MM.1S (cell line): ENCODE measurements at regions not wholly inside any gene's neighbourhood (a gene's known extent, or its start where the extent isn't known, plus 50 kb on each side); places are given as distances from the start of the nearest gene placed in this dataset.

Experiments used
- DNase-seq: peaks from one replicate; pipeline ENCODE4 v3.0.0-alpha.2; 2015
- H2AFZ ChIP-seq: fragments of 300-600 bp; sonication (generic); 2 replicates; pipeline ENCODE4 v1.6.0; 2016; ENCODE audit warnings: antibody characterized with exemption, low read length
- H3F3A ChIP-seq: fragments of 300-600 bp; sonication (generic); 2 replicates; pipeline ENCODE4 v1.6.1; 2016; ENCODE audit warnings: mild to moderate bottlenecking, antibody characterized with exemption, low read length, moderate library complexity, mixed read lengths; ENCODE audit not compliant: insufficient read depth
- H3K27ac ChIP-seq: fragments of 300-600 bp; sonication (generic); 2 replicates; pipeline ENCODE4 v1.5.1; 2016; ENCODE audit warnings: mild to moderate bottlenecking, low read length
- H3K27me3 ChIP-seq: fragments of 300-600 bp; sonication (generic); replicated peaks from 2 replicates; pipeline ENCODE4 v1.6.0; 2016; ENCODE audit warnings: low read length; ENCODE audit not compliant: insufficient read depth
- H3K36me3 ChIP-seq: fragments of 300-600 bp; sonication (generic); replicated peaks from 2 replicates; pipeline ENCODE4 v1.6.1; 2016; ENCODE audit warnings: mild to moderate bottlenecking, low read length, mixed read lengths; ENCODE audit not compliant: insufficient read depth
- H3K4me1 ChIP-seq: fragments of 300-600 bp; sonication (generic); 2 replicates; pipeline ENCODE4 v1.6.1; 2016; ENCODE audit warnings: low read length, mixed read lengths
- H3K4me2 ChIP-seq: fragments of 300-600 bp; sonication (generic); 2 replicates; pipeline ENCODE4 v1.6.0; 2016; ENCODE audit warnings: low read depth, low read length
- H3K4me3 ChIP-seq: fragments of 300-600 bp; sonication (generic); 2 replicates; pipeline ENCODE4 v1.5.1; 2016; ENCODE audit warnings: low read length, mixed read lengths
- H3K79me2 ChIP-seq: fragments of 300-600 bp; sonication (generic); 2 replicates; pipeline ENCODE4 v1.6.1; 2016; ENCODE audit warnings: mixed run types, low read length, mixed read lengths
- H3K9ac ChIP-seq: fragments of 300-600 bp; sonication (generic); 2 replicates; pipeline ENCODE4 v1.6.1; 2016; ENCODE audit warnings: low read length, mixed read lengths
- H3K9me2 ChIP-seq: fragments of 300-600 bp; sonication (generic); replicated peaks from 2 replicates; pipeline ENCODE4 v1.6.1; 2016; ENCODE audit warnings: mild to moderate bottlenecking, low read length, mixed read lengths; ENCODE audit not compliant: insufficient read depth
- H3K9me3 ChIP-seq: fragments of 300-600 bp; sonication (generic); replicated peaks from 2 replicates; pipeline ENCODE4 v1.6.1; 2016; ENCODE audit warnings: mild to moderate bottlenecking, low read length, mixed read lengths; ENCODE audit not compliant: insufficient read depth
- H4K20me1 ChIP-seq: fragments of 300-600 bp; sonication (generic); 2 replicates; pipeline ENCODE4 v1.6.1; 2016; ENCODE audit warnings: mild to moderate bottlenecking, low read length, moderate library complexity, mixed read lengths; ENCODE audit not compliant: insufficient read depth
- CTCF ChIP-seq: fragments of 300-600 bp; sonication (generic); IDR thresholded peaks from 2 replicates; pipeline ENCODE4 v1.5.1; 2016; ENCODE audit warnings: antibody characterized with exemption, low read length, mixed read lengths
- EZH2 ChIP-seq: fragments of 300-600 bp; sonication (generic); optimal IDR thresholded peaks from 2 replicates; pipeline ENCODE3; 2017; ENCODE audit warnings: low read depth, mild to moderate bottlenecking, antibody characterized with exemption, low read length, mixed read lengths
- EZH2phosphoT487 ChIP-seq: fragments of 300-600 bp; sonication (generic); IDR thresholded peaks from 2 replicates; pipeline ENCODE4 v1.6.1; 2018; ENCODE audit warnings: antibody characterized with exemption, low read length

GRCh38 chr20:23188377-23189169 lies 102.4 kb upstream of the CD93 start:
- Histone ChIP-seq H3K4me3 (no peak overlapping the region), H3K9ac (no peak overlapping the region), H3K27me3 (no peaks in the 10 kb centered on the region), H3K9me3 (no peaks in the 10 kb centered on the region), H3F3A (no peaks in the 10 kb centered on the region), H2AFZ (no peak overlapping the region), H3K4me1 (no peaks in the 10 kb centered on the region), H3K27ac (no peak overlapping the region), H4K20me1 (no peaks in the 10 kb centered on the region), H3K36me3 (no peaks in the 10 kb centered on the region), H3K4me2 (no peak overlapping the region), H3K79me2 (no peaks in the 10 kb centered on the region), H3K9me2 (no peaks in the 10 kb centered on the region)
- TF ChIP-seq EZH2phosphoT487 (no peak), EZH2 (no peak), CTCF (no peak)
- DNase-seq = no peak

- H3K9me2 ChIP-seq = no peaks in the 10 kb centered on the region
- H3K4me1 ChIP-seq = no peaks in the 10 kb centered on the region
Measured at GRCh38 chr20:23187751-23188150, 101.6 kb upstream of the CD93 start.

GRCh38 chr20:23186808-23187207 lies 100.7 kb upstream of the CD93 start:
- TF ChIP-seq EZH2phosphoT487 = no peak
- TF ChIP-seq CTCF = no peak
- no peak for TF ChIP-seq EZH2
- Histone ChIP-seq H3K27me3 (no peaks in the 10 kb centered on the region), H3K4me1 (no peaks in the 10 kb centered on the region), H3K4me2 (no peak overlapping the region), H3K27ac (no peak overlapping the region), H2AFZ (no peak overlapping the region), H3K9me3 (no peaks in the 10 kb centered on the region), H3K9ac (no peak overlapping the region), H3F3A (no peaks in the 10 kb centered on the region), H3K36me3 (no peaks in the 10 kb centered on the region), H3K9me2 (no peaks in the 10 kb centered on the region), H3K4me3 (no peak overlapping the region), H3K79me2 (no peaks in the 10 kb centered on the region), H4K20me1 (no peaks in the 10 kb centered on the region)
- no peak for DNase-seq

More at GRCh38 chr20:23187751-23188150, 101.6 kb upstream of the CD93 start:
- Histone ChIP-seq H3K4me2 (no peak overlapping the region), H3F3A (no peaks in the 10 kb centered on the region), H3K27me3 (no peaks in the 10 kb centered on the region), H3K79me2 (no peaks in the 10 kb centered on the region), H3K9ac (no peak overlapping the region), H3K27ac (no peak overlapping the region), H3K4me3 (no peak overlapping the region), H4K20me1 (no peaks in the 10 kb centered on the region), H3K9me3 (no peaks in the 10 kb centered on the region), H3K36me3 (no peaks in the 10 kb centered on the region), H2AFZ (no peak overlapping the region)
- DNase-seq = no peak
- no peak for TF ChIP-seq EZH2phosphoT487
- TF ChIP-seq EZH2 = no peak
- no peak for TF ChIP-seq CTCF
